ENCODE measurements at regions not wholly inside any gene's neighbourhood (a gene's known extent, or its start where the extent isn't known, plus 50 kb on each side); places are given as distances from the start of the nearest gene placed in this dataset.

DNA sequence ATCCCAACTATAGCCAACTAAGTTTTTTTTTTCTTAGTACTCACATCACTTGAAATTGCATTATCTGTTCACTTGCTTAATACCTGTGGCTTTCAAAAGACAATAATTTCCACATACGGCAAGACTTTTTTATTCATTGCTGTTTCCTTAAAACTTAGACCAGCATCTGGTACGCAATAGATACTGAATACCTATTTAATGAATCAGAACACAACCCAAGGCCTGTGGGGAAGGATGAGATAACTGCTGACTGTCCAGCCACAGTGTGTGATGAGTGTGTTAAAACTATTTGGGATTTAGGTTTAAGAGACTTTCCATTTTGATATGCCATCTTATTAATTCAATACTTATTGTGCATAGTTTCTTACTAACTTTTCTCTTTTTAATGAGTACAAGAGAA lies 988.7 kb downstream of the NTRK3 start:
- Histone ChIP-seq H3K9me3 (replicated peaks in 1 of 3) (no peaks in the 10 kb centered on the region), H3K4me3 (no peak overlapping the region), H3K27ac (no peak overlapping the region), H3K27me3 (no peaks in the 10 kb centered on the region), H3K4me1 (replicated peaks in 1 of 2) (no peaks in the 10 kb centered on the region), H3K36me3 (replicated peaks in 1 of 2) (no peaks in the 10 kb centered on the region)
- TF ChIP-seq, protein P1, sequence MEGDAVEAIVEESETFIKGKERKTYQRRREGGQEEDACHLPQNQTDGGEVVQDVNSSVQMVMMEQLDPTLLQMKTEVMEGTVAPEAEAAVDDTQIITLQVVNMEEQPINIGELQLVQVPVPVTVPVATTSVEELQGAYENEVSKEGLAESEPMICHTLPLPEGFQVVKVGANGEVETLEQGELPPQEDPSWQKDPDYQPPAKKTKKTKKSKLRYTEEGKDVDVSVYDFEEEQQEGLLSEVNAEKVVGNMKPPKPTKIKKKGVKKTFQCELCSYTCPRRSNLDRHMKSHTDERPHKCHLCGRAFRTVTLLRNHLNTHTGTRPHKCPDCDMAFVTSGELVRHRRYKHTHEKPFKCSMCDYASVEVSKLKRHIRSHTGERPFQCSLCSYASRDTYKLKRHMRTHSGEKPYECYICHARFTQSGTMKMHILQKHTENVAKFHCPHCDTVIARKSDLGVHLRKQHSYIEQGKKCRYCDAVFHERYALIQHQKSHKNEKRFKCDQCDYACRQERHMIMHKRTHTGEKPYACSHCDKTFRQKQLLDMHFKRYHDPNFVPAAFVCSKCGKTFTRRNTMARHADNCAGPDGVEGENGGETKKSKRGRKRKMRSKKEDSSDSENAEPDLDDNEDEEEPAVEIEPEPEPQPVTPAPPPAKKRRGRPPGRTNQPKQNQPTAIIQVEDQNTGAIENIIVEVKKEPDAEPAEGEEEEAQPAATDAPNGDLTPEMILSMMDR (IDR thresholded peaks at IDR 0.05), result no peak
- no peak for TF ChIP-seq POLR2A (IDR thresholded peaks at IDR 0.05)
- intact Hi-C loops (cut with DNase I), result no loop called here
- peak in 2 of 7 donors; percentile 10 to 21 for DNase-seq
- 30 to 56% (median 46%) methylated on average over 2 of the region's 2 CpGs for WGBS, 4 donors

DNA sequence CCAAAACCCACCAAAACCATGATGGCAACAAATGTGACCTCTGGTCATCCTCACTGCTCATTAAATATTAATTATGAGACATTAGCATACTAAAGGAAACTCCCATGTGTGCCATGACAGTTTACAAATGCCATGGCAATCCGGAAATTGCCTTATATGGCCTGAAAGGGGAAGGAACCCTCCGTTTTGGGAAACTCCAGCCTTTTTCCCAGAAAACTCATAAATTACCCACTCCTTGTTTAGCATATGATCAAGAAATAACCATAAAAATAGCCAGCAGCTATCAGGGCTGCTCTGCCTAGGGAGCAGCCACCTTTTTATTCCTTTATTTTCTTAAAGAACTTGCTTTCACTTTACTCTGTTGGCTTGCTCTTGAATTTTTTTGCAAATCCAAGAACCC lies 992.7 kb downstream of the NTRK3 start:
- H3K9me3 ChIP-seq (replicated peaks in 1 of 3), result no peaks in the 10 kb centered on the region
- DNase-seq, result no peak
- H3K4me3 ChIP-seq, result no peak overlapping the region
- H3K27me3 ChIP-seq, result no peaks in the 10 kb centered on the region
- 45 to 56% (median 48%) methylated on average over 2 of the region's 2 CpGs for WGBS, 4 donors
- no peak overlapping the region for H3K27ac ChIP-seq
- no peaks in the 10 kb centered on the region for H3K4me1 ChIP-seq (replicated peaks in 1 of 2)
- TF ChIP-seq POLR2A (IDR thresholded peaks at IDR 0.05), result no peak
- TF ChIP-seq, protein P1 (IDR thresholded peaks at IDR 0.05), result no peak
- no peaks in the 10 kb centered on the region for H3K36me3 ChIP-seq (replicated peaks in 1 of 2)
- intact Hi-C loops (cut with DNase I), result no loop called here

DNA sequence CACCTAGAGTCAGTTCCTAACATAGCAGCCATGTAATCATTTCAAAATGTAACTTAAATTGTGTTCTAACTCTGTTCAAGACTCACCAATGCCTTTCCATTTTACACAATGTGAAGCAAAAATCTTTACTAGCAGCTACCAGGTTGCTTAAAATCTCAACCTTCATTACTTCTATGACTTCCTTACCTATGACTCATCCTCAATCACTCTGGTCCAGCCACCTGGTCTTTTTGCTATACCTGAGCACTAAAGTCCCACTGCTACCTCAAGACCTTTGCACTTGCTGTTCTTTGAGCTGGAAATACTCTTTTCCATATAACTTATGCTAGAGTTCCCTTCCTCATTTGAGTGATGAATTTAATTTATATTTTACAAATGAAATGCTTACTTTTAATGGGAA lies 993.2 kb downstream of the NTRK3 start:
- H3K27me3 ChIP-seq, result no peaks in the 10 kb centered on the region
- H3K27ac ChIP-seq, result no peak overlapping the region
- no peaks in the 10 kb centered on the region for H3K4me1 ChIP-seq (replicated peaks in 1 of 2)
- H3K9me3 ChIP-seq (replicated peaks in 1 of 3), result no peaks in the 10 kb centered on the region
- intact Hi-C loops (cut with DNase I), result no loop called here
- no peak for DNase-seq
- no peak overlapping the region for H3K4me3 ChIP-seq
- TF ChIP-seq POLR2A (IDR thresholded peaks at IDR 0.05), result no peak
- TF ChIP-seq, protein P1 (IDR thresholded peaks at IDR 0.05), result no peak
- H3K36me3 ChIP-seq (replicated peaks in 1 of 2), result no peaks in the 10 kb centered on the region

DNA sequence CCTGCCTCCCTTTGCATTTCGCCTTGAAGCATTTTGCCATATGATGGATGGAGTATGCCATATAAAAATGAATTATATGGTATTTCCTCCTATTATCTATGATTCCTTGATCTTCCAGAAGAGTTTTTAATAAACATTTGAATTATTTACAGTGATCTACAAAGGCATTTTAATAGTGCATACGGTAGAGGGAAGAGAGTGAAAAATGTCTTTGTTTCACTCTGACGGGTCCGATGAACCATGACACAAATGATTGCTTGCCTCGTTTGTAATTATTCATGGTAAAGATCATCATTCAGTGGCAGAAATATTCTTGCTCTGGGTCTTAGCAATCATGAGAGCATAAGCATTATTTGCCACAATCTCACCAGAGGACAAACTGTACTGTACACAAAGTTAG lies 1010.9 kb downstream of the NTRK3 start:
- intact Hi-C loops (cut with DNase I), result no loop called here
- no peaks in the 10 kb centered on the region for H3K27me3 ChIP-seq
- no peak overlapping the region for H3K27ac ChIP-seq
- TF ChIP-seq, protein P1 (IDR thresholded peaks at IDR 0.05), result no peak
- no peak for TF ChIP-seq POLR2A (IDR thresholded peaks at IDR 0.05)
- no peaks in the 10 kb centered on the region for H3K36me3 ChIP-seq (replicated peaks in 1 of 2)
- no peak overlapping the region for H3K4me3 ChIP-seq
- no peak for DNase-seq
- H3K9me3 ChIP-seq (replicated peaks in 1 of 3), result no peaks in the 10 kb centered on the region
- WGBS, 4 donors, result 43 to 49% (median 47%) methylated on average over 5 of the region's 5 CpGs
- H3K4me1 ChIP-seq (replicated peaks in 1 of 2), result no peaks in the 10 kb centered on the region
